HG02798 (cell line): ENCODE measurements at regions not wholly inside any gene's neighbourhood (a gene's known extent, or its start where the extent isn't known, plus 50 kb on each side); places are given as distances from the start of the nearest gene placed in this dataset.
"Not testable (repeated sequence)": the region's sequence is repeated elsewhere in the genome, so short reads cannot be mapped to it uniquely, and the experiment has no call there.

Experiments
- ATAC-seq: cut with Tn5 transposase; IDR thresholded peaks from one replicate; pipeline ENCODE4 v1.9.1; 2021; ENCODE audit warnings: mild to moderate bottlenecking; ENCODE audit not compliant: unreplicated experiment, poor library complexity

DNA sequence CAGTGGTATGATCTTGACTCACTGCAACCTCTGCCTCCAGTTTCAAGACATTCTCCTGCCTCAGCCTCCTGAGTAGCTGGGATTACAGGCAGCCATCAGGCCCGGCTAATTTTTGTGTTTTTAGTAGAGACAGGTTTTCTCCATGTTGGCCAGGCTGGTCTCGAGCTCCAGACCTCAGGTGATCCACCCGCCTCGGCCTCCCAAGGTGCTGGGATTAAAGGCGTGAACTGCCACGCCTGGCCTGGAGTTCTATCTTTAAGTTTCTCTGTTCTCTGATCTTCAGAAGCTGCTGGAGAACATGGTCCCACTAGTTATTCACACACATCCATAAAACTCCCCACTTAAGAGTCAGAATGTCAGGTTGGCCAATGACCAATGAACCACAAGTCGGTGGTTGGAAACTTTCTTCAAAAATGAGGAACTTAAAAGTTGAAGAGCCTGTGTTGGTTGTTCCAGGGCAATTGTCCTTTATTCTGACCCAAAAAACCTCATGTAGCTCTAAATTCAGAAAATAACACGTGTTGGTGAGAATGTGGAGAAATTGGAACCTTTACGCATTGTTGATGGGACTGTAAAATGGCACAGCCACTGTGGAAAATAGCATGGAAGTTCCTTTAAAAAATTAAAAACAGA is 55.9 kb upstream of the PIK3CB start:
- peak; percentile 75 for ATAC-seq

DNA sequence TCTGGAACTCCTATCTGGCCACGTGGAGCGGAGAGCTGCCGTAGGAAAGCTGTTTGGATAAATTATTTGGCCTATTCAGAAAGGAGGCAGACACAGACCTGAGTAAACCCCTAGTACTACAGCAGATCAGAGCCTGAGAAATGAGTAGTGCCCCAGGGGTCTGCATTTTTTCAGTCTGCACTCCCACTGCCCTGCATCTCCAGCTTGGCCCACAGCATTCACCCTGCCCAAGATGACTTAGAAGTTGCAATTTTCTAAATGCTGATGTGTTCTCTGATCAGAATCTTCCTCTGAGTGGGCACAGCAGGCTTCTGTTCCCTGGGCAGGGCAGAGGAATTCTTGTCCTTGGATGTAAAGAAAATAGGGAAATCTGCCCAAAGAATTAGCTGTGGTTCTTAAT is 55.1 kb upstream of the PIK3CB start:
- no peak for ATAC-seq

DNA sequence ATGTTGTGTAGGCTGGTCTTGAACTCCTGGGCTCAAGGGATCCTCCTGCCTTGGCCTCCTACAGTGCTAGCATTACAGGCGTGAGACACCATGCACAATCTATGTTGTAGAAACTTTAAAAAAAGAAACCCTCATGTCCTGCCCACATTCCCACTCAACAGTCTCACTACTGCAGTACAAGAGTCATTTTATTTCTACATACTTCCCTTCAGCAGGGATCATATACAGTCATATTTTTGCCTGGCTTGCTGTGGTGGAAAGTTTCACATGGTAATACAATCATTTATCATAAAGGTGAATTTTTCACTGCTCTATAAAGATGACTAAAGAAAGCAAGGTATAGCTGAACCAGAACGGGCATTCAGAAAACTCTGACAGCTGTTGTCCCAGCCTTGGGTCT is 53.8 kb upstream of the PIK3CB start:
- ATAC-seq: no peak

DNA sequence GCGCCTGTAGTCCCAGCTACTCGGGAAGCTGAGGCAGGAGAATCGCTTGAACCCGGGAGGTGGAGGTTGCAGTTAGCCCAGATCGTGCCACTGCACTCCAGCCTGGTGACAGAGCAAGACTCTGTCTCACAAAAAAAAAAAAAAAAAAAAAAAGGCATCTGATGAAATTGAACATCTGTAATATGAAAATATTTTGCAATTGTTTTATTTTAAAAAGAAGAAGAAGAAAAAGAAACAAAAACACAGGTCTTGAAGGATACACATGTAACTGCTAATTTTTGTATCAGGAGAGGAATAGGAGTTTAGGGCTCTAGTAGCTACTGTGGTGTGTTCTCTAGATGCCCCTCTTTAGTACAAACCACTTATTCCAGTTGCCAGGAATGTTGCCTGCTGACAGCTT is 51.4 kb upstream of the PIK3CB start:
- ATAC-seq: not testable (repeated sequence)
